Eye (tissue), 1 donor: ENCODE measurements at regions not wholly inside any gene's neighbourhood (a gene's known extent, or its start where the extent isn't known, plus 50 kb on each side); places are given as distances from the start of the nearest gene placed in this dataset.

ENCODE experiments used
- DNase-seq: peaks from one replicate; pipeline ENCODE4 v3.0.0-alpha.2; 2015

DNA sequence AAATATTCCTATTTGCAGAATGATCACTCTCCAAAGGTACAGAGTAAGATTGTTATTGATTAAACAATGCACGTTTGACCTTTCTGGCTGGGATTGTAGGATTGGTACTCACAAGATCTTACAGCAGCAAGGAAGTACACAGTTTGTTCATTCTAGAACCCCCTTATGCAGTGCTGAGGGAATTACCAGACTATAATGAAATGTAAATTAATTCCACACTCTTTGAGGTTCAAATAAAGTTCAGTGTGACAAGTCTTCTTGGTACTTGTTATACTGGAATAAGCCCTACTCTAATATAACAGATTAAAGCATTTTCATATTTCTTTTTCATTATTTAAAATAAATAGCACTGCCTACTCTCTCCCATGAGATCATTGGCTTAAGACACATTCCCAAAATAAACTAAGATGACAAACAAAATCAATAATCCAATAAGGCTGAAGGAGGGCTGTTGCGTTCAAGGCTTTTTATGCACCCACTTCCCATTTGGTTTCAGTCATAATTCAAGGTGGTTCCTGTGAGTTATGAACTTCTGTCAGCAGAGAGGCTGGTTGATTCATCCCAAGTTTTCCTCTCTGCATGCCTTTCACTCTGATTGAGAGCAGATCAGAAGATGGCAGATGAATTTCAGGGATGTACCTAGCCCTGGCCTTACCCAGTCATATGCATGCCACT is 881.5 kb downstream of the C6orf118 start:
- DNase-seq: no peak

DNA sequence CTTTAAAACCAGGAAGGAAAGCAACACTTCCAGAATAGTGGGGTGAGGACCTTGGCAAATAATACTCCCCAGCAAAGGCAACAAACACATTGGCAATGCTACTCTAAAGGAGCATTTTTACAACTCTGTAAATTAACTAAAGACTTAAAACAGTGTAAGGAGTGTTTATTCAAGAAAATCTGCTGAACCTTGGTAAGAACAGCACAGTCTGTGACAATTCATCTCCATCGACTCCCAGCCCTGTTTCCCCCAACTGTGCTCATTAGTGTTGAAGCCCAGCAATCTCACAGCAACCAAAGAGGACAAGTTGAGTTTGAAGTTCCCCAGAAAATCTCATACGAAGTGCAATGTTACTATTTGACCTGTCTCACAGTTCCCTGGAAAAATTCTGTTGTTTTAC is 884.9 kb downstream of the C6orf118 start:
- DNase-seq: no peak

- DNase-seq: peak; percentile 15
Measured at GRCh38 chr6:164419099-164419498, 890.3 kb downstream of the C6orf118 start.

DNA sequence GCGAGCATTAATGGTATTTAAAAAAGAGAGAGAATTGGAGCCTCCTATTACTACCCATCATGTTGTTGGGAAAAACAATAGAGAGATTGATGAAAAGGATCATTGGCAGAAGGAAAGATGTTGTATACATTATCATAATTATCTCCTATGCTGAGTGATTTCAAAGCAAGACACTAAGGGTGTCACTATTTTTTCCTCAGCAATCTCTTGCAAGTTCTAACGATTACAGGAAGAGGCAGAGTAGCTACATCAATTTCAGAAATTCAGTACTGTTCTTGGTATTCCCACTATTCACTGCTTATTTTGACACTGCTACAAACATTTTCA is 891.2 kb downstream of the C6orf118 start:
- no peak for DNase-seq

DNA sequence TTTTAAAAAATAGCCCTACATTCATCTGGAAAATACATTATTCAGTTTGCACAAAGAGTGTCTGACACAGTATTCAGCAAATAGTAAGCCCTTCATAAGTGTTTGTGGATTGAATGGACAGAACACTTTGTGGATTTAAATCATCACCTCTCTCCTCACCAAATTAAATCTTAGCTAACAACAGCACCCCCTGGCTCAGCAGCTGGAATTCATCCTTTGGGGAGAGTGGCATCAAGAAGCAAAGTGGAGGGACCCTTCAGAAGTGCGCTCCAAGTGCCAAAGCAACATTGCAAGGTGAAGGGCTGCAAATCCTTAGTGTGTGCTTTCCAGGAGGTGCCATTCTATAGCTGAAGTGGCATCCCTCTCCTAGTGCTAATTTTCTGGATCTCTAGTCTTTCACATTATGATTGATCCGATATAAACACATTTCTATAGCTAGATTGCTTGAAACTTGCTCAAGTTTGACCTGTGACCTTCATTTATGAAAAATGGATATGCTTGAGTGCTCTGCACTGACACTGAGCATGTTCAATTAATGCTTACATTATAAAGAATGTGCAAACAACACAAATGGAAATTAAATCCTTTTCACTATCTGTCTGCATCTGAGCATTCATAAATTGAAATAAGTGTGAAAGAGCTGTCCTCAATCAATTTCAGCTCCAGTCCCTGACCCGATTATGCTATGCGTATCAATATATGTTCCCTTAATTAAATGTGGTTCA is 891.7 kb downstream of the C6orf118 start:
- DNase-seq: peak; percentile 43

GRCh38 chr6:164415832-164416563 is 893.4 kb downstream of the C6orf118 start:
- DNase-seq: peak; percentile 86

DNA sequence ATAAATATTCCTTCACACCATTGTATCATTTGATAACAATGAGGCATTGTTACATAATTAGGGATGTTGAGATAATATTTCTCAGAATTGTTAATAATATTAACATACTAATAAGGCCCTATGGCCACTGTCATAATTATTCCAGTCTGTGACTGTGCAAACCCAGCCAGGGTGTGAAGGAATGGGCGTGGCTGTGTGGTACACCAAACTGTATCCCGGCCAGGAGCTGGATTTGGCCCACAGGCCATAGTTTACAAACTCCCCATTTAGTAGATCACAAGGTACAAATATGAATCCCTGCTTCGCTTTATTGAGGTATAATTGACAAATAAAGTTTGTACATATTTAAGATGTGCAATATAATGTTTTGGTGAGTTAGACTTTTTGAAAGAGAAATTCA is 894.7 kb downstream of the C6orf118 start:
- no peak for DNase-seq

DNA sequence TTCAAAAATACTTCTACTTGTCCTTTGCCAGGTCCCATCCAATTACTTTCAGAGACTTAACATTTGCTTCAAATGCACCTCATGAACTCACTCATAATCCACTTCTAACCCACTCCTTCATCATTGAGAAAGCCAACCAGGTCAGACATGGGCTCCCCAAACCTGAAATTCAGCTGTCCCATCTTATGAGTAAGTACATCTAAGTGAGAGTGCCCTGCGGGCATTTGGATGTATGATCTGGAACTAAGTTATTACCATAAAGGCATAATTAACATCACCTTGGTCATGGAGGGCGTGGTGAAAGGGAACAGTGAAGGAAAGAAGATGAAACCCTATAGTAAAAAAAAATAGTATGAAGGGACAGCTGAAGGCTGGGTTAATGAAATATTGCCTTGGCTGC is 896.8 kb downstream of the C6orf118 start:
- DNase-seq: no peak

- DNase-seq: peak; percentile 16
Measured at GRCh38 chr6:164410017-164410416, 899.4 kb downstream of the C6orf118 start.

DNA sequence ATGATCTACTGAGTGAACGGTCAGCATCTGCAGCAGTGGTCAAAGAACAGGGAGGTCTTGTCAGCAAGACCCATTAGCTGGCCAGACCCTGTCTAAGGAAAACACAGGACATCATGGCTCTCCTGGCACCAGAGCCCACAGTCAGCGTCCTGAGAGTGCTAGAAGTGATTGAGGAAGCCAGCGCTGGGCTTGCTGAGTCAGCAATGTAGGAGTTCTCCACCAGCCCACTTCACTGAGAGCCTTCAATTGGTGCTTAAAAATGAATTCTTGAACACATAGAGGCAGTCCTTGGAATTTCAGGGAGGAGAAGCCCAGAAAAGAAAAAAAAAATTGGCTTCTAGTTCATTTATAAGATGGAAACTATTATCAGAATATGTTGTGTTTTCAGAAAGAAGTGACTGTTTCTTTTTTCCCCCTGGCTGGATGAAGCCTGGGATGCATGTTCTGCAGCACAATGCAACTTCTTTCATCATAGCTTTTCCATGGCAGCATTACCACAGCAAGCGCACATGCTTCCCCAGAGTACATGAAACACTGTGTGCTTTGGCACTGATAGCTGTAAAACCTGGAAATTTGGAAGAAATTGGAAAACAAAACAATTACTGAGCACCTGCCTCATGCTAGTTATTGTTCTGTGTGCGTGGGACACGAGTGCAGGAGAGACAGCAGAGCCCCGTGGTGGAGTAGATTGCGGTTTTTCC is 899.9 kb downstream of the C6orf118 start:
- no peak for DNase-seq

DNA sequence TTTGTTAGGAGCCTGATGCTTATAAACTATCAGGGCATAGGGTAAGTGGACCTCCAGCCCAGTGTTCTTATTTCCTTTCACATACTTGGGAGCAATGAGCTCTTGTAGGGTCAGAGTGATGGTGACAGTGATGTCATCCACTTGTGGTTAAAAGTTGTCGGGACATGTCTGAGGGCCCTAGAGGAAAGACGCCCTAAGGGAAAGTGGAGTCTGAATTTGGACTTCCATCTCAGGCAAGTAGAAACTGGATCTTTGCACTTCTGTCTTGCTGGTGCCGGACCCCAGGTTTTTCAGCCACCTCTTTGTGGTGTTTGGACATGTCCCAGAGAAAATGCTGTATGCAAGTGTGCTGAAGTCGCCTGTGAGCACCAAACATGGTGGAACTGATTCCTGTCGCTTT is 900.5 kb downstream of the C6orf118 start:
- no peak for DNase-seq

GRCh38 chr6:164404812-164405488 is 904.5 kb downstream of the C6orf118 start:
- DNase-seq: no peak

DNA sequence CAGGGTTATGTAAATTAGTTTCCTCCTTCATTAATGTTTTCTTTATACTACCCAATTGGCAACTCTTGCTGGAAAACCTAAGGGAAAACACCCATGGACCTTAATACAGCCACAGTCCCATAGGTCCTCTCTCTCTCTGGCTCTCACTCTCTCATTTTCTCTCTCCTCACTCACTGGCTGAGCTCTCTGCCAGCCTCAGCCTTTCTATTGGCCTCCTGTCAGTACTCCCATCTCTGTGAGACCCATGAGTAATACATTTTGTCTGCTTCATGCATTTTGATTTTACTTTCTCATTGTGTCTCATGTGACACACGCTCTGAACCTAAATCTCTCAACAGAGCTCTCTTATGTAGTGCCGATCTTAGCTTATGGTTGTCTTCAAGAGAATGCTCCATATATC is 907.5 kb downstream of the C6orf118 start:
- no peak for DNase-seq

GRCh38 chr6:164398647-164399046 is 910.8 kb downstream of the C6orf118 start:
- DNase-seq: no peak

- DNase-seq: peak; percentile 67
Measured at GRCh38 chr6:164396071-164397047, 913.0 kb downstream of the C6orf118 start.

- no peak for DNase-seq
Measured at GRCh38 chr6:164379795-164380194, 929.6 kb downstream of the C6orf118 start.

DNA sequence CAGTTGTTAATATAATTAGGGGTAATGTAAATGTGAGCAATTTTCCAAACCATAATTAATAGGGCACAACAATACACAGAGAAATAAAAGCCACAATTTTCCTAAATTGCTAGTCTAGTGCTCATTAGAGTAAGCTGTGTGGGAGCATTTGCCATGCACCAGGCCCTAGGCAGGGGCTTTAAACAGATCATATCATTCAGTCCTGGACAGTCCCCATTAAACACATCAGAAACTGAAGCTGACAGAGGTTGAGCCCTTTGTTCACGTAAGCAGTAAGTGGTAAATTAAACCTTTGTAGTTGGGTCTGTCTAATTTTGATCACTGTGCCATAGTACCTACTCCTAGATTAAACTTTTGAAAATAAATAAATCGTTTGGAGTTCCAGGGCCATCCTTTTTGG is 931.1 kb downstream of the C6orf118 start:
- DNase-seq: peak; percentile 66

DNA sequence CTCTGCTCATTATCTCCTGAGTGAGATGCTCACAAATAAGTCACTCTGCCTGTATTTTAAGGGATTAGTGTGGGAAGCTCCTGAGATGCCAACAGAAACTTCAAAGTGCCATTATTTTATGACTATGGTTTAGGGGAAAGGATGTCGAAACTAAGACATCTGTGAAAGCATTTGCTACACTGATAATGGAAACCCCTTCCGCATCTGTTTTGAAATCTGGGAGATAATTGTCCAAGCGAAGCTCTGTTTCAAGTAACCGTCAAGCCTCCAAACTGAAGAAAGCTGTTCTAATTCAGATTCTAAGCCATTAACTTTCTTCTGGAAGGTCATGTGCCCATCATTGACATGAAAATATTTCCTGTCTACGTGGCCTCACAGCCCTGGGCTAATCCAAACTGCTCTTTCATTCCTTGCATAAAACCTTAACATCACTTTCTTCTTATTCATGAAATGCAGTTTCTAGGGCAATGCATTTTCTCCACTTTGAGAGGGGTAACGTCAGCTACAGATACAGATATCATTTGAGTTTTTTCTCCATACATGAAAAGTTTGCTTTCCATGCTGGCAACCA is 932.0 kb downstream of the C6orf118 start:
- DNase-seq: peak; percentile 25

- no peak for DNase-seq
Measured at GRCh38 chr6:164370773-164371172, 938.6 kb downstream of the C6orf118 start.

- DNase-seq: no peak
Measured at GRCh38 chr6:164359441-164359840, 944.9 kb downstream of the QKI start.

DNA sequence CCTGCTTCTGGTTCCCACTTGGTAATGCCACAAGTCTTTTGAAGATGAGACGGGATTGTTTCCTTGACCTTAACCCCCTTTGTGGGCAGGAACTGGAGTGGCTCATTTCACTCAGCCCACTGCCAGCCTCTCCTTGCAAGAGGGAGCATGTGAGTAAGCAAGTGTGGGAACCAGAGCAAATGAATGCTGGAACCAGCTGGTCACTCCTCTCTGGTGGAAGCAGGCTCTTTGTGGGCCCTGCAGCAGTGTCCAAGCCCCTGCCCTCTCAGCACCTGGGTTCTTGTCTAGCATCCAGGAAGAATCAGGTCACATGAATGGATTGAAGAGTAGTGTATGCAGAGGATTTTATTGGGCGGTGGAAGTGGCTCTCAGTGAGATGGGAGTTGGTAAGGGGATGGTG is 944.5 kb downstream of the QKI start:
- no peak for DNase-seq
